Transverse colon (tissue), 3 donors: ENCODE measurements at regions not wholly inside any gene's neighbourhood (a gene's known extent, or its start where the extent isn't known, plus 50 kb on each side); places are given as distances from the start of the nearest gene placed in this dataset.

Experiments used
- EP300 ChIP-seq: sonication (generic); formaldehyde crosslinking; IDR thresholded peaks from one replicate; pipeline ENCODE4 v1.6.1; 2017; ENCODE audit warnings: antibody characterized with exemption, low read depth
- TF ChIP-seq, protein P1 (sequence below), 5 experiments: fragments of 200-600 bp in 3 of 5; fragments of 450-650 bp in 2 of 5; sonication (generic) in 3 of 5; IDR thresholded peaks; 1 replicate in 2 of 5; 2 replicates in 3 of 5; pipeline ENCODE4 v1.5.1; 2016 to 2017; ENCODE audit warnings: antibody characterized with exemption in 5 of 5, inconsistent platforms in 3 of 5, mild to moderate bottlenecking in 2 of 5, moderate library complexity in 1 of 5

DNA sequence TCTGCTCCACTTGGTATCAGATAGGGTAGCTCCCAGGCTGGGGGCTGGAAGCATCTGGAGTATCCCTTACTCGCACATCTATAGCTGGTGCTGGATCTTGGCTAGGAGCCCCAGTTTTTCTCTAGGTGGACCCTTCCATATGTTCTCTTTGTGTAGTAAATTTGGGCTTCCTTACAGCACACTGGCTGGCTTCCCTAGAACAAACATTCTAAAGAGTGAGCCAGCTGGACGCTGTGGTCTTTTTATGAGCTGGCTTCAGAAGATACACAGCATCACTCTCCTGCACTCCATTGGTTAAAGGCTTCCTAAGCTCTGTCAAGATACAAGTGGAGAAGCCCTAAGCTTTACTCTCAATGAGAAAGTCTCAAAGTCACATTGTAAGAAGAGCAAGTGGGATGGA lies 322.1 kb downstream of the WDR72 start:
- TF ChIP-seq, protein P1, sequence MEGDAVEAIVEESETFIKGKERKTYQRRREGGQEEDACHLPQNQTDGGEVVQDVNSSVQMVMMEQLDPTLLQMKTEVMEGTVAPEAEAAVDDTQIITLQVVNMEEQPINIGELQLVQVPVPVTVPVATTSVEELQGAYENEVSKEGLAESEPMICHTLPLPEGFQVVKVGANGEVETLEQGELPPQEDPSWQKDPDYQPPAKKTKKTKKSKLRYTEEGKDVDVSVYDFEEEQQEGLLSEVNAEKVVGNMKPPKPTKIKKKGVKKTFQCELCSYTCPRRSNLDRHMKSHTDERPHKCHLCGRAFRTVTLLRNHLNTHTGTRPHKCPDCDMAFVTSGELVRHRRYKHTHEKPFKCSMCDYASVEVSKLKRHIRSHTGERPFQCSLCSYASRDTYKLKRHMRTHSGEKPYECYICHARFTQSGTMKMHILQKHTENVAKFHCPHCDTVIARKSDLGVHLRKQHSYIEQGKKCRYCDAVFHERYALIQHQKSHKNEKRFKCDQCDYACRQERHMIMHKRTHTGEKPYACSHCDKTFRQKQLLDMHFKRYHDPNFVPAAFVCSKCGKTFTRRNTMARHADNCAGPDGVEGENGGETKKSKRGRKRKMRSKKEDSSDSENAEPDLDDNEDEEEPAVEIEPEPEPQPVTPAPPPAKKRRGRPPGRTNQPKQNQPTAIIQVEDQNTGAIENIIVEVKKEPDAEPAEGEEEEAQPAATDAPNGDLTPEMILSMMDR (IDR thresholded peaks at IDR 0.05), result no peak
- no peak for TF ChIP-seq EP300
